NOMO-1 treated with DMSO at 0.1 percent for 48 hours (cell line): ENCODE measurements at regions not wholly inside any gene's neighbourhood (a gene's known extent, or its start where the extent isn't known, plus 50 kb on each side); places are given as distances from the start of the nearest gene placed in this dataset.

Experiments
- DNase-seq: peaks from one replicate; lab custom pipeline; 2025; ENCODE audit not compliant: unreplicated experiment; lab: John Stamatoyannopoulos, UW

DNA sequence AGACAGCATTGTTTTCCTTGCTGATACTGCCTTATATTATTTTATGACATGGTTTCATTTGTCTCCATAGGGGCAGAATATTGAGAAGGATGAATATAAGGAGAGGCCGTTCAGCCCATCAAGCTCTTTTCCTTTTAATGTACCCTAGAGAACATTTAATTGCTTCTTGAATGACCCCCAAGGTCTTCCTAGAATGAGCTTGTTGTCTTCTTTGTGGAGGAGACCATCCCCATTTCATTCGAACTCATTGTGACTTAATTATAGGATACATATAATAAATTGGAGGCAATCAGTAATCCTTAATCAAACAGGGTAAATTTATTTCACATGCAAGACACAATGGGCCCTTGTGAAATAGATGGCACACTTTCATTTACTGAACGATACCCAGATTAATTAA, 231.3 kb downstream of the MDFIC start:
- DNase-seq: no peak

DNA sequence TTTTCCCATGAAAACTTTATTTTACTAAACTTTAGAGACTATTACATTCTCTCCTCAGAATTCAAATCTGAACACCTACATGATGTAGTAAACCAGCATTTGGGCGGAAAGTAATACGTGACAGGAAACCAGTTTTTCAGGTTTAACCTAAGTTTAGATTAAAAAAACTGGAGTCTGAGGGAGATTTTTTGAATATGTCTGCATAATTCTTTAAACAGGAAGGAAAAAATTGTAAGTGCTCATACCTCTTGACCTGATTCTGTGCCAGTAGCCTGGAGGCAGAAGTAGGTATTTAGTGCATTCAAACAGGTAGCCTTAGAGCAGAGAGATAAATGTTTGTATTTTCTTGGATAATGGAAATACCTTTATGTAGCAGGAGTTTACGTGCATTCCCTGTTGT, 224.3 kb downstream of the MDFIC start:
- DNase-seq: no peak

GRCh38 chr7:115145512-115145911, 223.6 kb downstream of the MDFIC start:
- DNase-seq: peak; percentile 63

DNA sequence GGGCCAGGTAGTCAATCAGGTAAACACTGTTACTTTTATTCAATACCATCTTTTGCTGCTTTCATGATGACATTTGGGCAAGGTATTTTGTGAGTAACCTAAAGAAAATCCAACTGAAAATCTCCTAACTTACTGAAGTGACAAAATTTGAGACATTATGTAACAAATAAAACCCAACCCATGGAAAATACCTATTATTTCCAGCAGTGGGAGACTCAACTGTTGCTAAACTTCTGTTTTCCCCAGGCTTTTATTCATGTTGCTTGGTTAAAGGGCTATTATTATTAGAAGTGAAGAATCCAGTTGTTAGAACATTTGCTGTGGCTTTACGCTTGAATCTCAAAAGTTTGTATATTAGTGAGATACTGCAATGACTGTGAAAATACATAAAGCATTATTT, 215.9 kb downstream of the MDFIC start:
- no peak for DNase-seq

GRCh38 chr7:115136796-115137443, 215.0 kb downstream of the MDFIC start:
- DNase-seq: no peak

GRCh38 chr7:115135769-115136410, 214.0 kb downstream of the MDFIC start:
- DNase-seq: no peak

GRCh38 chr7:115135146-115135545, 213.3 kb downstream of the MDFIC start:
- DNase-seq: peak; percentile 9

DNA sequence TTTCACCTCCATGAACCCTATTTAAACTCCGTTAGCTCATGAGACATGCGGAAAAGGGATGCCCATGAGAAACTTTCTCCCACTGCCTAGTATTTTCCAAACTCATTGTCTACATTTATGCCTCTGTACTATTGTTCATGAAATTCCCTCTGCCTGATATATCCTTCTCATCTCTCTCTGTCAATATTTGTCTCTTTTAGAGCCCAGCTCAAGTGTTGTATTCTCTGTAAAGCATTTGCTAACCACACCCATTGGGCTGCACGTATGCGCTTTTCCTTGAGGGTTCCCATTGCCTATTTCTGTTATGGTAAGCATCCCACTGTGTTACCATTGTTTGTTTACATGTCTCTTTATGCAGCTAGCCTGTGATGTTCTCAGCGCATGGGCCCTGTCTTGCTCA, 211.4 kb downstream of the MDFIC start:
- DNase-seq: no peak

DNA sequence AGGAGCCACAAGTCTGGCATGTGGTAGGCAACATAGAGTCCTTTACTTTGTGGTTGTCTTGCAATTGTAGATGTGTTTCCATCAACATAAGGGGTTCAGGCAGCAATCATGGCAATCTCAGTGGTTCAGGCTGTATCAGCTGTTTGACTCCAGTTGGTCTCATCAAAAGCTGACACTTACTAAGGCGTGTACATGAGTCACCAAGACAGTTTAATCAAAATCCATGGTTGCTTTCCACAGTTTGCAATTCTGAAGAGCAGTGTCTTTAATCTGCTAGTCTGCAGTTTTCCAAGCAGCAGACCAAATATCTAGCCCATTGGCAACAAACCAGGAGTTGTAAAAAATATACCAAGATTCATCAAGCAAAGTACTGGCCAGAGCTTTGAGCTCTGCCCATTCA, 210.2 kb downstream of the MDFIC start:
- DNase-seq: no peak

- DNase-seq: no peak
Observed at GRCh38 chr7:115128154-115128553, 206.3 kb downstream of the MDFIC start.

DNA sequence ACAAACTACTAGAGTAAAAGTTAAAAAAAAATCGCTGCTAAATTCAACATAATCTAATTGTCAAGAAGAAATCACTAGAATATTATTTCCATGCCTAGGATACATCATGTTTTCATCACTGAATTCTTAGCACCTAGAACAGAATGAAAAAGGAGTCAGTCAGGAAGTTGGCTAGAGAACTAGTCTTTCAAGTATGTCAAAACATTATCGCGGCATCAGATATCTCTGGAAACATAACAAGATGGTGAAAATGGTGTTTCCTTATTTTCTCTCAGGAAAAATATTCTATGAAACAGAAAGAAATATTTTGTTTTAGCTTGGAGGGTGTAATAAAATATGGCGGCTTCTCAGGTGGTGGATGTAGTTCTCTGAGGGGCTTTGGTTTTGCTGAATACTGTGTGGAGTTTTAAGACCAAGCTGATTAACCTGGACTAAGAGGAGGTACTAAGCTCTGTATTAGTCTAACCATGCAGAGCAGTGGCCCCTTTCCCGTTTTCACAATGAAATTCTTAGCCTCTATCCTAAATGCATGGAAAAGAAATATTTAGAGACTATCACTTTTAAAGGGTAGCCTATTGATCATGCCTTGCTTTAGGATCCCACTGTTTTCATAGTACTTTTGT, 205.6 kb downstream of the MDFIC start:
- DNase-seq: no peak

DNA sequence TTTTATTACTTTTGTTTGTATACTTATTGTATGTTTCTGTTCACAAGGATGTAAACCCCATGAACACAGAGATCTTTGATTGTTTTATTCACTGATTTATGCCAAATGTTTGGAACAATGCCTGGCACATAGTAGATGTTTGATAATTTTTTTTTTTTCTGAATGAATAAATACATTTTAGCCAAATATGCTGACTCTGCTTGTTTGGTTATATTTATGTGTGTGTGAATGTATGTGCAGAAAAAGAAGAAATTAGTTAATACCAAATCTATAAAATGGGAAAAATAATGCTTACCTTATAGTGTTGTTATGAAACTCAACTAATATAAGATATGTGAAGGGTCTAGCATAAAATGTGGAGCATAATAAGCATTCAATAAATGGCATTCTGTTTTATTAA, 203.9 kb downstream of the MDFIC start:
- DNase-seq: no peak

- DNase-seq: no peak
Observed at GRCh38 chr7:115125312-115125711, 203.4 kb downstream of the MDFIC start.

GRCh38 chr7:115124409-115124939, 202.6 kb downstream of the MDFIC start:
- no peak for DNase-seq

DNA sequence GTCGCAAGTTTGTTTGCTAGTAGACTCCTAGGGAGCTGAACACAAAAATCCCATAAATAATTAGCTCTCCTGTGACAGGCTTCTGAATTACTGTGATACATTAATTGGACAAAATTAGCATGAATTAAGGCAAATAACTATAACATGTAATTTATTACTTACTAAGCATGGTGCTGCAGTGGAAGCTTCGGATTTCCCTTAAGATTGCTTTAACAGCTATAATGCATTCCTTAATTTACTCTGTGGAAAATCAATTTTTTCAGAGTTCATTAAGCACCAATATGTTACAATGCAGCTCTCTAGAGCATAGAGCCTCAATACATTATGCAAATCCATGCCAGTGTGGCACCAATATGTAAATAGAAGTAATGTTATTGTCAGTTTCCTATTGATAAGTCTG, 201.5 kb downstream of the MDFIC start:
- no peak for DNase-seq

DNA sequence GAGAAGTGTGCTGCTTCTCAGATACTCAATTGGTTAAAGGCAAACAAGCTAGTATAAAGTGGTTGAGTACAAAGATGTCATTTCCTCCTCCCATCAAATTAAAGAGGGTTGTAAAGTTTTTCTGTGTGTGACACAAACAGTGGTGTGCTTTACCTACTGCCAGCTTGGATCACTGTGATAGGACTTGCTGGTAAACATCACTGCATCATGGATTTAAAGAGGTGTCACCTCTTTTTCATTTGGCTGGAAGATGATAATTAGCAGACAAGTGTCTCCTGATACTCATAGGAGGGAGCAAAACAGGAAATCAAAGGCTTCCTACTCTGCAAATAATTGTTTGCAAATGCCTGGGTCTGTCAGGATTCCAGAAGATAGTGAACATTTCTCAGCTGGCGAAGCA, 200.5 kb downstream of the MDFIC start:
- no peak for DNase-seq

DNA sequence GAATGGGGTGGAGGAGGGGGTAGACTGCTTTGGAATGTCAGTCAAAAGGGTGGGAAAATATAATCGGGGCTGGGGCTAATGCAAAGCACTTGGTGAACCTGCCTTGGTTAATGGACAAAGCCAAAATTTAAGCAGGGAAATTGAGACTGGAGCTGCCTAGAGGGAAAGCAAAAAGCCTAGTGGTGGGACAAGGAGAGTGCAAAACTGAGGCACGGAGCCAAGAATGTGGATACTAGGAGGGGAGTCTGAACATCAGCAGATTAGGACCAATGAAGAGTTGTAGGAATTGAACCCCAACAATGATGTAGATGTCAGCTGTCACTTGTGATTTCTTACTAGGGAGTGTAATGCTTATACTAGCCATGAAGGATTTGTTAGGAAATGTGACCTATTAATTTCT, 195.9 kb downstream of the MDFIC start:
- DNase-seq: no peak

- no peak for DNase-seq
Observed at GRCh38 chr7:115116773-115117715, 195.2 kb downstream of the MDFIC start.

- no peak for DNase-seq
Observed at GRCh38 chr7:115113776-115114175, 191.9 kb downstream of the MDFIC start.

GRCh38 chr7:115113131-115113530, 191.2 kb downstream of the MDFIC start:
- DNase-seq: no peak

DNA sequence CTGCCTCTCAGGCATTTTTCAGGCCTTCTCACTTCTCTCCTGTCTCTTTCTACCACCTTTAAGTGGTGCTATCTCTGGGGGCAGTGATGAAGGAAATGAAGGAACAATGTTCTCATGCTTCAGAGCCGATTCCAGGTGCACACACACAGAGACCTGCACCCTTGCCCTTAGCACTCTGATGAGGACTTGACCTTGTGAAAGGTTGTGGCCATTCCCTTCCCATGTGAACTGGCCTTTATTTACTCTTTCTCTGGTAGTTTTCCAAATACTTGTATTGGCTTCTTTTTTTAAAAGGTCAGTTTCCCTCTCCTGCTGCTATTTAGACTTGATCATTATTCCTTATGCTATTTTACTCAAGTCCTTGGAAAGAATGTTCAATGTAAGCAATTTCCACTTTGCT, 188.6 kb downstream of the MDFIC start:
- no peak for DNase-seq
